ENCODE measurements at regions not wholly inside any gene's neighbourhood (a gene's known extent, or its start where the extent isn't known, plus 50 kb on each side); places are given as distances from the start of the nearest gene placed in this dataset.

DNA sequence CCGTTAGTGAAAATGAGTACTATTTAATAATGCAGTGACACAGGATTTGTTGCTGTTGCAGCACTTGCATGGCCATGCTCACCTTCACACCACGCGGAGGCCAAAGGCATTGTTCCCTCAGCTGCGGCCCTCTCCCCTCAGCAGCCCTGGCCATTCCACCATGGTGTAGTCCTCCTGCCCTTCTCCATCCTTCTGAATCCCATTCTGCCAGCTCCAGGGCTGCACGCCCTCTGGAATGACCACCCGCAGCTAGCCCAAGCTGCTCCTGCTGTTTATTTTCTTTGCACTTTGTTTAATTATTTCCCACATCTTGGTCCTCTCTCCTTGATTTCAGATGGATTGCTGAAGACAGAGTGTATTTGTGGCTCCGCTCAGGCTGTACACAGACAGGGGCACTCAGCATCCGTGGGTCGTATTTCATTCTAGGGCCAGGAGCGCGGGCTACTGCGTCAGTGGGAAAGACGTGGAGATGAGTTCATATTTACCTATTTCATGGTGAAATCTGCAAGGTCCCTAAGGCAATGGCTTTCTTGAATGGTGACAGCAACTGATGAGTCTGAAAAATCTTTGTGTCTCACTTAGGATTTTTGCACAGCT, 81.4 kb upstream of the DUSP22 start:
- no peak for DNase-seq

DNA sequence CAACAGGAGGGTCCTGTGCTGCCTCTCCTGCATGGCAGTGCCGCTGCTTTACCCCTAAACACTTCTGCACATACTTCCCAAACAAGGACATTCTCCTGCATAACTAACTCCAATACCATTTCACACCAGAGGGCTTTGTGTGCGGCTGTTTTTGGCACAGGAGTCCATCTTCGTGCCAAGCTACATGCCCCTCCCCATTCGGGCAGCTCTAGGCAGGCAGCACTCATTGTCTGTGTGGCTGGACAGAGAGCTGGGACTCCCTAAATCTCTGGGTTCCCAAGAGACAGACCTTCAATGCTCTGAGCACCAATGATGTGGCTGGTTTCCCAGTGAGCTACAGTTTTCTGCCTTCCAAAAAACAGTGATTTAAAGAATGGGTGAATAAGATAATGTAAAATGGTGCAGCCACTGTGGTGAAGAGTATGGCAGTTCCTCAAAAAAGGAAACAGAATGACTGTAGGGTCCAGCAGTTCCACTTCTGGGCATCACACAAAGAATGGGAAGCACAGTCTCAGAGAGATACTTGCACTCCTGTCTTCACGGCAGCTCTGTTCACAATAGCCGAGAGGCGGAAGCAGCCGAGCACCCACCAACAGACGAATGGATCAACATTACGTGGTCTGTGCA, 80.3 kb upstream of the DUSP22 start:
- DNase-seq, result no peak

DNA sequence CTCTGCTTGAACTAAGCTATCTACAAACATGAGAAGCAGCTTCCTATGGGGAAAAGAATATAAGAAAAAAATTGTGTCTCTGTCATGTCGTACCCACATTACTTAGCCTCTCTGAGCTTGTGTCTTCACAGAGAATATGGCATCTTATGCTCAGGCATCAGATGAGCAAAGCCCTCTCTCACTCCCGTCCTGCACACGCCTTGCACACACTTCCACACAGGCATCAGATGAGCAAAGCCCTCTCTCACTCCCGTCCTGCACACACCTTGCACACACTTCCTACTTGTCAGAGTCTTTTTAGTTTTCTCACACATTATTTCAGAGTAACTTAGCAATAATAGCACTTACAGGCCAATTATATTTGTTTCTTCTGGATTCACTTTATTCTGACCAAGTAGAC, 79.0 kb upstream of the DUSP22 start:
- no peak for DNase-seq

DNA sequence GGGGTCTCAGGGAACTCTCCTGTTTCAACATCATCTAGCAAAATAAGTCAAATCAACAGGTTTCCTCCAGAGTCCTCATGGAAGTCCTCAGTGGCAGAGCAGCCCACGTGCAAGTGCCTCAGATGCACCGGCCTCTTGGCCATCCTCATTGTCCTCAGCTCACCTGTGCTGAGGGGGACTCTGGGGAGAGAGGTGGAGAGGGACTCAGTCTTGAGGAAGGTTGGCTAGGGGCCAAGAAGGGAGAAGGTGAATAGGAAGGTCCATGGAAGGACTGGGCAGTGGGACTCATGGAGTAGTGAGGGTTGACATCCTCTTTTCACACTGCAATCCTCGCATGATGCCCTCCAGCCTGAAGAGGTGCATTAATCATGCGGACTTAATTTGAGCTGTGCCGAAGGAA, 77.9 kb upstream of the DUSP22 start:
- DNase-seq, result no peak

DNA sequence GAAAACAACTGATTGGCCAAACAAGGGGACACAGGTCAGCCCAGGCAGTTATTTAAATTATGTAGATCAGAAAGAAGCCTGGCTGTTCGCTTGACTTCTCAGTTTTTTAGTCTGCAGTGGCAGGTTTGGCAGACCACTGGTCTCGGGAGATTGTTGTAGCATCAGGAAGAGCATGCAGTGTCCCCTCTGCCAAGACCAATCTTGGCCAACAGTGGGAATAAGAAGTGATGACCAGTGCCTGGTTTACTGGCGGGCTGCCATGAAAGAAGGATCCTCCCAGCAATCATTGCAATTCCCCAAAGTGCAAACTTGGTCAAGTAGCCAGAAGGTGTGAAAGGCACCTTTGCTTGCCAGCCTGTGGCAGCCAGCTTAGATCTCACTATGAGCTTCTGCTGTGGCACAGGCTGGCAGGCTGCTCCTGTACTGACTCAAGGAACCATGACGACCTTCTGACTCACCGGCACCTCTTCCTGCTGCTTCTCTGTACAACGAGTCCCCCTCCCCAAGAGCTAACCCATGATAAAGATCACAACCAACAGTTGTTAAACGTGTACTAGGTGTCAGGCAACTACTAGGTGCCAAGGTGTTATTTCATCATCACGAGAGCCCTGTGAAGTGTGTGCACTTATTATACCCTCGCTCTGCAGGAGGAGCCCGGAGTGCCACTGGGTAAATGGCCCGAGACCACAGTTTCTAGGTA, 76.8 kb upstream of the DUSP22 start:
- DNase-seq, result peak; percentile 76

DNA sequence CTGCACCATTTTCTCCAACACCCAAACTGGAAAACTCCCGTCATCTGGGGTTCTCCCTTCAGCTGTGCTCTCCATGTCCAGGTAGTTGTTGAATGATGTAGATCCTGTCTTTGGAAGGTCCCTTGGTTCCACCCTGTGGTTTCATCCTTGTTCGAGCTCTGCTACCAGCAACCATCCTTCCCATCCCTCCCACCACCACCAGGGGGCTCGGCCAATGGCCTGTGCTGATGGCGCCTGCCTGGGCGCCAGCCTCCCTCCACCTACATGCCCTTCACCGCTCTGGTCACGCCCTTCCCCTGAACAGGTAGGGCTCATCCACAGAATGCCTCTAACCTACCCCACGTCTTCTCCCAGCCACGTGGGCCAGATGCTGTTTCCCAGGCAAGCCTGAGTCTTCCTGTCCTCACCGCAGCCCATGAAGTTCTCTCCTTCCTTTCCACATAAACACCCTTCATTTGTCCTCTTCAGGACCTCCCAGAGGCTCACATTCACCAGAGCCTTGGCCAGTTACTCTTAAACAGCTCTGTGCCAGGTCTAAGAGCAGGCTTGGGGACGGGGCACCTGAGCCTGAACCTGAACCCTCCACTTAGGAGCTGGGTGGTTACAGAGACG, 75.1 kb upstream of the DUSP22 start:
- peak; percentile 41 for DNase-seq

DNA sequence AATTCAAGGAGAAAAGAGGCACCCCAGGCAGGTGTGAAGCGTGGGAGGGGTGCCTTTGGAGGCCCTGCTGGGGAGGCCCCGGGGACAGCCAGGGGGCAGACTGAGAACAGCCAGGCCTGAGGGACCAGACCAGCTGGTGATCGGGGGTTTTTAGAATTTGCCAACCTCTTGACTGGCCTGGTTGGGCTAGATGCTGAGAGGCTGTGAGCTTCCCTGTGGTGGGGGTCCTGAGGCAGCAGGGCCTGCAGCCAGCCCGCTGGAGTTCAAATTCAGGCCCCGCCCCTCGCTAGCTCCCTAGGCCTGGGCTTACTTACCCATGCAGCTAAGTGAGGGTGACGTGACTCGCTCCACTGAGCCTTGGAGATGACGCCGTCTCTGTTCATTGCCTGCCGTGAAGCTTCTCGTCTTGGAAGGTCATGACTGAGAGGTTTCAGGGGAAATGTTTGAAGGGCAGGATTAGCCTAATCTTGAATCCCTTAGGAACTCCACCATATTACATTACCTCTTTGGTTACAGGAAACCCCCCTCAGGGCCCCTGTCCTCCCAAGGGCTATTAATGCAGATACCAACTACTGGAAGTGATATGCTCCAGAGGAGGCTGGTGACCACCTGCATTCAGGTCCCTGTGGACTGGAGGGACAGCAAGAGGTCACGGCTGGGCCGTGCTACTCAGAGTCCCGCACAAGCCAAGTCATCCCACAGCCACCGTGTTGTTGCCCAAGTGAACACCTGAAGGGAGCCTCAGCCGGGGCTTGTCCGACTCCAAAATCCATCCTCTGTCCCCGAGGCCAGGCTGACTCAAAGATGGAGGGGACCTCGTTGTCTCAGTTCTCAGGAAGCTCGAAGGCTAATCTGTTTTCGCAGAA, 73.9 kb upstream of the DUSP22 start:
- no peak for DNase-seq

DNA sequence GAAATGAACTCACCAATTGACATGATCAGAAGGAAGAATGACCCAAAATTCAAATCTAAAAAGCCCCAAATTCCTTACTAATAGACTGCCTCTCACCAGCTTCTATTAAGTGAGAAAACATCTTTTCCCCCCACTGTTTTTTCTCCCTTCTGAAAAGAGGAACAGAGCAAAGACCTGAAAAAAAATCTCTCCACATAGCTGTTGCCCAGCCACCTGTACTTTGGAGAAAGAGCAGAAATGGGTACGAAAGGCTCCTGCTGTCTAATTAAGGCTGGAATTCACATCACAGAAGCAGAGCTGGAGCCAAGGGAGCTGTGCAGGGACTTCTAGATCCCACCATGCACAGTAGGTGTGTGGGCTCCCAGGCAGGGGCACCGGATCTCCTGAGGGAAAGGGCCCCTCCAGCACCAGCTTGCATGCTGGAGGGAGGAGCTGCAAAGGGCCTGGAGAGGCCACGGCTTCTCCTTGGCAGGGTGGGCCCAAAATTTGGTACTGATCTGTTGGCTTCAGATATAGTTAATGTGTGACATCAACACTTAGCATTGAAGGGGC, 73.2 kb upstream of the DUSP22 start:
- no peak for DNase-seq

DNA sequence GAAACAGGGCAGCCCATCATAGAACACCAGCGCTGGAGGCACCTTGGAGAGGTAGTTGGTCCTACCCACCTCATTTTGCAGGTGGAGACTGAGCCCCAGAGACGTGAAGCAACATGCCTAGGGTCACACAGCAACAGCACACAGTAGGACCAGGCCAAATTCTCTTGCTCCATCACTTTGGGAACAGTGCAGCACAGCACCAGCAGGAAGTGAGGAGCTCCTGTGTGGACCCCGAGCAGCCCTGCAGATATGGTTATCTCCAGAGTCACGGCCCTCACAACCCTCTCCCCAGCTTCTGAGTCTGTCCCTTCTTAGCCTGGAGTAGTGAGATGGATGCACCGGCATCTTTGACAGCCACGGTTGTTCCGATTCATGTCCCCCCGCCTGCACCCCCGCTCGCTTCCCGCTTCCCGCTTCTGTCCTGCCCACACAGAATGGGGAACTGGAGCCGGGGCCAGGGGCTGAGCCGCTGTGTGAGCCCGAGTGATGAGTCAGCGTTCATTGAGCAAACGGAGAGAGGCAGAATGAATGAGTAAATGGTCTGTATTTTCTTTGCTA, 72.6 kb upstream of the DUSP22 start:
- no peak for DNase-seq

DNA sequence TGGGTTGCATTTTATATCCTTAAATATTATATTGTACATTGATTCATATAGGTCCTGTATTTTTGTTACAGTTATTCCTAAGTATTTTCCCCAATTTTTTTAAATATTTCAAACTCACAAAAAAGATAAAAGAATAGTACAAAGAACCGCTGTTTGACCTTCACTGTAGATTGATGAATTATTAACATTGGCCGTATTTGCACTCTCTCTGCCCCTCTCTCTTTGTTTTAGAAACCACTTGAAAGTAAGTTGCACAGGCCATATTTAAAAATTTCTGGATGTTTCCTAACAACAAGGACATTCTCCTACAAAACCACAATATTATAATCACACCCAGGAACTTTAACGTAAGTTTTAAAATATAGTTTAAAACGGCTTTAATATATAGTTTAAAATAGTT, 72.0 kb upstream of the DUSP22 start:
- DNase-seq, result no peak

DNA sequence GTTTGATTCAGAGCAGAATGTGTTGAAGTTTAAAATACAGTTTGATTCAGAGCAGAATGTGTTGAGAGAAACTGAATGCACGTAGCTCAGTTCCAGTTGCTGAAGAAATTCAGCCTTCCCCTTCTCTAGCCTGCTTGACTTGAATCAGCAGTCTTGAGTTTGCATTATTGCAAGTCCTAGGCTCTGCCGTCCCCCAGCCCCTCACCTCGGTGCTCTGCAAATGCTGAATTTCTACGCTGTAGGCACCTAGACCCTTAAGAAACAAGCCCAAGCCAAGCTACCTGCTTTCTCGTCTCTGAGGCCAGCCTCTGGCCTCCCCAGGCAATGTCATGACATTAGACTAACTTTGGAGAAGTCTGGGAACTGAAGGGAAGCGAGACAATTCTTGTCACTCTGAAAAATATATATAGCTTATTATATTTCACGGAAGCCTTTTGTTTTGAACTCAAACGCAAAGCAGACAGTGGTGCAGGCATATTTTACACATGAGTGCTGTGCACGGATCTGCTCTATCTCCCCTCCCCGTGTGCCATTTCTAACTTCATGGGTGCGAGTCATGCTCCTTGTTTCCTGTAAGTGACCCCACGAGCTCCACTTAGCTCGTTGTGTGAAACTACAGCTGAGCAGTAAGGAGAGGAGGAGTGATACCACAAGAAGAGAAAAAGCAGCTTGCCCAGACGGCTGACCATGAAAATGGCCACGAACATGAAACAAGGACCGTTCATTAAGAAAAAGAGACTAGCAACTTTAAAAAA, 71.4 kb upstream of the DUSP22 start:
- no peak for DNase-seq

DNA sequence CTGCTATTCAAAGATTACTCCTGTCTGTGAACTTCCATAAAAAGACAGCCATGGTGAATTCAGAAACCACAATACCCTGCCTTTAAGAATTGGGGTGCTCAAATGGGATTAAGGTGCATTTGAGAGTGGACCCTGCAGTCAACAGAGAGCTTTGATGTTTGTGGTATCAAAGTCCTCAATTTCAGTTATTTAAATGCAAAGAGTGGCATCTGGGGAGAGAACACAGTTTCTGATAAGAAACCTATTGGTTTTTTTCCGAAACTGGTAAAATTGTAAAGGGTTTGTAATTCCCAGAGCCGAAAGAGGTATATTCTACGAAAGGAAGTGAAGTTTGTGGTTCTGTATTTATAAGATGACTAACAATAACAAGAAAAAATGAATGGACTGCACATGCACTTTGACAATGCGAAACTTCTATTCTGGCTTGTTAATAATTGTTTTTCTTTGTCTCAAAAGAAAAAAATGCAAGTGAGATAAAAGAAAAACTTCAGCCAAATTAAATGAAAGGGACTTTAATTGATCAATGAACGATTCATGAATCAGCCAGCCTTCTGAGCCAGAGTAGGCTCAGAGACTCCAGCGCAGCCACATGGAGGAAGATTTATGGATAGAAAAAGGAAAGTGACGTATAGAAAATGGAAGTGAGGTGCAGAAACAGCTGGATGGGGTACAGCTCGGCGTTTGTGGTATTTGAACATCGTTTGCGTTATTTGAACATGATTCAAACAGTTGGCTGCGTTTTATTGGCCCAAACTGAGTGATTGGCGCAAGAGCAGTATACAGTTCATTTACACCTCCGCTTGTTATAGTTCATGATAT, 70.5 kb upstream of the DUSP22 start:
- no peak for DNase-seq

DNA sequence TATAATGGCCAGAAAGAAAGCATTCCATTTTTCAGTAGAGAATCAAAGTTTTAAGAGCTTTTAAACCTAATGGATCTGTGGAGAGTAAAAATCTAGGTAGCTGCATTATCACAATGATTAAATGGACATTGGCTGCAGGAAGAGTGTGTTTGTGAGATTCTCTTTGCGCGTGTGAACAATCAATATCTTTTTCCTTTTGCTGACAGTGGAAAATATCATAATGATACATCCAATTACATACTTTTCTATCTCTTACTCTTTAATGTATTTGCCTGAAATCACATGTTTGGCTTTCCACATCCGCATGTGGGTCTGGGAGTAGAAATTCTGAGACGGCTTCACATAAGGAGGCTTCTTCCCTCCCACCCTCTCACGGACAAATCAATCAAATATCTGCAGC, 69.8 kb upstream of the DUSP22 start:
- DNase-seq, result no peak

DNA sequence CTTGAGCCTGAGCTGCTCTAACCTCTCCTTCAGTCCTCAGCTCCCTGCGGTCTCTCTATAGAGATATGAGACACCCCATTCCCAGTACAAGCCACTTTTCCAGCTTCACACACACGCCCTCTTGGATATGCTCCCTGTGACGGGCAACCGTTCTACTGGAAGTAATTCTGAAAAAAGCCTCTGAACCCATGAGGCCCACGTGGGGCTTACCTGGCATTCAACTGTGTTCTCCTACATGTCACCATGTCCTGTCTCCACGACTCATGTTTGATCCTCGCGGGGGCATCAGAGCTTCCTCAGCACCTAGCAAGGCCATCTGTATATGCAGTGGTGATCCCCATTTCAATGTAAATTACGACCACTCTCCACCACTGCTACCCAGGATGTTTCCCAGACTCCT, 69.2 kb upstream of the DUSP22 start:
- no peak for DNase-seq

DNA sequence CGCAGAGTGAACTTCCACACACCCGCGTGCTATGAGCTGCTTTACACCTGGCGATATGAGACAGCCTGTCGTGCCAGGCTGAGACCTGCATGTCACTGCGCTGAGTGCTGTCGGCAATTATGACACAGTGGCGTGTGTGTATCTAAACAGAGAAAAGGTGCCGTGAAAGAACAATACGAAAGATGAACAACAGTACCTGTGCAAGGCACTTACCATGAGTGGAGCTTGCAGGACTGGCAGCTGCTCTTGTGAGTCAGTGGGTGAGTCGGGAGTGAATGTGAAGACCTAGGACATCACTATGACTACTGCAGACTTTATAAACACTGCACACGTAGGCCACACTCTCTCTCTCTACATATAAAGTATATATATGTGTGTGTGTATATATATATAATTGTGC, 68.5 kb upstream of the DUSP22 start:
- DNase-seq, result peak; percentile 32

DNA sequence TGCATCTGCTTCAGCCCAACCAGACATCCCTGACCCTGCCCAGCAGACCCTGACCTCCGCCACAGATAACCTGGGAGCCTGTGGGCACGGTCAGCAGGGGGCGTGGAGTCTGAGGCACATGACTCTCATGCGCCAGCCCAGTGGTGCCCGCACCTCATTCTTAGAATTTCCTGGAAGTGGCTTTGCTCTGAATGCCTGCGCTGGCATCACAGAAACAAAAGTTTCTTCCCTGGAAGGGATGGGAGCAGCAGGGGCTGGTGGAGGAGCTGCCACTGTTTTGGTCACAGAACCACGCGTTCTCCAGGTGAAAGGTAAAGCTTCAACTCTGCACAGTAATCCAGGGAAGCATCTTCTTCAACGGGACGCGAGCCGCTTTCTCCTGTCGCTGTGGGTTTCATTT, 67.9 kb upstream of the DUSP22 start:
- DNase-seq, result no peak

DNA sequence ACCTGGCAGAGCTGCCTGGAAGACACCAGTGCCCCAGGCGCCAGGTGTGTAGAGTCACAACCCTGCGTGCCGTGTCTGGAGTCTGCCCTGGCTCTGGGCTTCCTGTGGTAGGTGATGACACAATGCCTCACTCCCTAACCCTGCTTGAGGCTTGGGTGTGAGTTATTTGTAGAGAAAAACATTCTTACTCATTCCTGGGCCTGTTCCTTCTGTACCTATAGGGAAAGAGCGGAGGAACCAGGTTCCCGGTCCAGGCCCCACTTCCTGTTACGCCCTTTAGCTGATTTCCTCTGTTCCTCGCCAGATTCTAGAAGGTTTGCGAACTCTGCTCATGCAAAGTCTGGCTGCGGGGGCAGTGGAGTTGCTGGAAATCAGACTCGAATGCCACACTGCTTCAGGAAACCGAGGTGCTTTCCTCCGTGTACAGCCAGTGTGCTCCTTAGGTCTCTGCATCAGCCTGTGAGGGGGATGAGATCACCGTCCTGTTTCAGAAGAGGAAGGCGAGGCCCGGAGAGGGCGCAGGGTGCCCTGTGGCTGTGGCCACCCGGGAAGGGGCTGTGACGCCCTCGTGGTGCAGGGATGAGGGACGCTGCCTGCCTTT, 67.1 kb upstream of the DUSP22 start:
- peak; percentile 77 for DNase-seq

DNA sequence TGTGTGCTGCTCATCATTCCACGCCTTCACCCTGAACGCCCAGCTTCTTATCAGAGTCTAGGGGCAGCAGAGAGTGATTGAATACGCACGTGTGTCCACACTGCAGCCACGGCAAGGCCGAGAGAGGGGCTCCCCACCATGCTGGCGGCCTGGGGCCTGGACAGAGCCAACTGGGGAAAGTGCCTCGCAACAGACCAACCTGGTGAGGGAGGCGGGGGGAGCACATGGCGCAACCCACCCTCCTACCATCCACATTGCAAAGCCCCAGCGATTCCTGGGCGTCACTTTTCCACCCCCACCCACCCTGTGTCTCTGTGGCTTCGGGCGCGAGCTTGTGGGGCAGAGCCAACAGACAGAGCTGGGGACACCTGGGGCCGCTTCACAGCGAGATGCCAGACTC, 66.4 kb upstream of the DUSP22 start:
- DNase-seq, result no peak

DNA sequence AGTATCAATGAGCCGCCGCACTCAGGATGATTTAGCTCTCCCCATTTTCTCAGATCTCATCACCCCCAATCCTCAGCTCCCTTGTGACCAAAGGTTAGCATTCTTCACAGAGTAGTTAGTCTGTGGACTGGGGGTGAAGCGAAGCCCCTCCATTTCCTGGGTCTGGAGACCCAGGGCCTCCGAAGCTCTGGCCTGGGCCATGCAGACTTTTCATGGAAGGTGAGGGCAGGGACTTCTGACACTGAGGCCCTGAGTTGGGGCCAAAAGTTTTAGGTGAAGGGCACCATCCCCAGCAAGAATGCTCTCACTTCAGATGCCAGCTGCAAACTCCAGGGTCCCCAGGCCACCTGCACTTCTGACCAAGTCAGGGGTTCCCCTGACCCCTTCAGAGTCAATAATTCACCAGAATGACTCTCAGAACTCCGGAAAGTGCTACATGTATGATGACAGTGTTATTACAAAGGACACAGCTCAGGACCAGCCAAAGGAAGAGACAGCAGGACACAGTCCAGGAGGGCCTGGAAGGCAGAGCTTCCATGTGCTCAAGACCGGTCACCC, 65.7 kb upstream of the DUSP22 start:
- no peak for DNase-seq
